Tibial artery (tissue), 4 donors: ENCODE measurements at regions not wholly inside any gene's neighbourhood (a gene's known extent, or its start where the extent isn't known, plus 50 kb on each side); places are given as distances from the start of the nearest gene placed in this dataset.

Experiments used
- DNase-seq, 2 donors: peaks; one replicate each; pipeline ENCODE4 v3.0.0-alpha.2; 2019
- H3K27ac ChIP-seq, 2 donors: fragments of 200-600 bp; sonication (generic) in 1 of 2; 1 replicate in 1 of 2; 2 replicates in 1 of 2; pipeline ENCODE4 v1.5.1; 2018 to 2019; ENCODE audit warnings: mild to moderate bottlenecking in 1 of 2
- H3K27me3 ChIP-seq, 2 donors: fragments of 200-600 bp; sonication (generic) in 1 of 2; one replicate each; pipeline versions ENCODE4 v1.5.1 to v1.6.0; 2016 to 2019
- H3K36me3 ChIP-seq, 3 donors: fragments of 200-600 bp; sonication (generic) in 2 of 3; one replicate each; pipeline ENCODE4 v1.5.1; 2016 to 2019; ENCODE audit warnings: mild to moderate bottlenecking in 2 of 3
- H3K4me1 ChIP-seq, 4 donors: fragments of 200-600 bp; sonication (generic) in 2 of 4; 1 replicate in 3 of 4; 2 replicates in 1 of 4; pipeline ENCODE4 v1.5.1; 2016 to 2019
- H3K4me3 ChIP-seq, 2 donors: fragments of 200-600 bp; sonication (generic) in 1 of 2; 1 replicate in 1 of 2; 2 replicates in 1 of 2; pipeline ENCODE4 v1.5.1; 2018 to 2019; ENCODE audit warnings: mild to moderate bottlenecking in 2 of 2
- H3K9me3 ChIP-seq, 3 donors: fragments of 200-600 bp; sonication (generic) in 1 of 3; one replicate each; pipeline ENCODE4 v1.5.1; 2016 to 2019
- intact Hi-C: fragments of 100-400 bp; cut with DNase I; formaldehyde crosslinking; loops from one replicate; pipeline ENCODE4 v1.15.0; 2023; ENCODE audit warnings: low total_unique reads
- TF ChIP-seq, protein P1 (sequence below), 2 experiments: fragments of 200-600 bp in 1 of 2; fragments of 450-650 bp in 1 of 2; IDR thresholded peaks; one replicate each; pipeline ENCODE4 v1.5.1; 2017 to 2019; ENCODE audit warnings: antibody characterized with exemption in 2 of 2, mild to moderate bottlenecking in 1 of 2, moderate library complexity in 1 of 2

DNA sequence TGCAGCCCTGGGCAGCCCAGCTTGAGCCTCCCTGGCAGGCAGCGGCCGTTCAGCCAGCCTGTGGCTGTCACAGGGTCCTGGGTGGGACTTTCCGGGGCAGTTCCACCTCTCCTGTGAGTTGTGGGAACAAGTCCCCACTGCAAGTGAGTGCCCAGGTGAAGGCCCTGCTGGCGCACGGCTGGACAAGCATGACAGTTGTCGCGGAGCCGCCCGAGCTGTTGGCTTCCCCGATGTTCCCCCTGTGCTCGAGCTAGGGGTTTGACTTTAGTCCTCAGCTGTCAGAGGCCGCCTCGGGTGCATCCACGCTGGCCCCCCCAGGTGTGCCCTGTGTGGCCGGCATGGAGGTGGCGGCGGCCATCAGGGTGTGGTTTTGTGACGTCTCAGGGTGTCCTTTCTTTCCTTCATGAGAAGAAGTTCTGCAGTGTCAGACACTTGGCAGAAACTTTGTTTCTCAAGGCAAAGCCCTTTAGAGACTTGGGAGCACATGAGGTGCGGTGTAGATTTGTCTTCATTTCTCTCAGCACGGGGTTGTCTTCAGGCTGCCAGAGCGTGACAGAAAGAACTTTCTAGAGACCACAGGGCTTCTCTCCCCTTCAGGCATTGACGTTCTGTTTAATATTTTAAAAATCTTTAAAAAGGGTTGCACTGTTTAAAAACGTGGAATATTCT lies 69.4 kb upstream of the HGFAC start:
- H3K4me1 ChIP-seq = peaks cover 4 to 20% (median 15%) of the 10 kb centered on the region in 4 donors
- peaks cover 0 to 14% (median 0%) of the 10 kb centered on the region in 3 donors for H3K36me3 ChIP-seq
- TF ChIP-seq, protein P1, sequence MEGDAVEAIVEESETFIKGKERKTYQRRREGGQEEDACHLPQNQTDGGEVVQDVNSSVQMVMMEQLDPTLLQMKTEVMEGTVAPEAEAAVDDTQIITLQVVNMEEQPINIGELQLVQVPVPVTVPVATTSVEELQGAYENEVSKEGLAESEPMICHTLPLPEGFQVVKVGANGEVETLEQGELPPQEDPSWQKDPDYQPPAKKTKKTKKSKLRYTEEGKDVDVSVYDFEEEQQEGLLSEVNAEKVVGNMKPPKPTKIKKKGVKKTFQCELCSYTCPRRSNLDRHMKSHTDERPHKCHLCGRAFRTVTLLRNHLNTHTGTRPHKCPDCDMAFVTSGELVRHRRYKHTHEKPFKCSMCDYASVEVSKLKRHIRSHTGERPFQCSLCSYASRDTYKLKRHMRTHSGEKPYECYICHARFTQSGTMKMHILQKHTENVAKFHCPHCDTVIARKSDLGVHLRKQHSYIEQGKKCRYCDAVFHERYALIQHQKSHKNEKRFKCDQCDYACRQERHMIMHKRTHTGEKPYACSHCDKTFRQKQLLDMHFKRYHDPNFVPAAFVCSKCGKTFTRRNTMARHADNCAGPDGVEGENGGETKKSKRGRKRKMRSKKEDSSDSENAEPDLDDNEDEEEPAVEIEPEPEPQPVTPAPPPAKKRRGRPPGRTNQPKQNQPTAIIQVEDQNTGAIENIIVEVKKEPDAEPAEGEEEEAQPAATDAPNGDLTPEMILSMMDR (IDR thresholded peaks at IDR 0.05) = no peak
- no peaks in the 10 kb centered on the region for H3K9me3 ChIP-seq
- H3K4me3 ChIP-seq = no peak overlapping the region
- intact Hi-C loops = no loop called here
- DNase-seq = no peak
- H3K27ac ChIP-seq = no peak overlapping the region
- H3K27me3 ChIP-seq = no peaks in the 10 kb centered on the region

DNA sequence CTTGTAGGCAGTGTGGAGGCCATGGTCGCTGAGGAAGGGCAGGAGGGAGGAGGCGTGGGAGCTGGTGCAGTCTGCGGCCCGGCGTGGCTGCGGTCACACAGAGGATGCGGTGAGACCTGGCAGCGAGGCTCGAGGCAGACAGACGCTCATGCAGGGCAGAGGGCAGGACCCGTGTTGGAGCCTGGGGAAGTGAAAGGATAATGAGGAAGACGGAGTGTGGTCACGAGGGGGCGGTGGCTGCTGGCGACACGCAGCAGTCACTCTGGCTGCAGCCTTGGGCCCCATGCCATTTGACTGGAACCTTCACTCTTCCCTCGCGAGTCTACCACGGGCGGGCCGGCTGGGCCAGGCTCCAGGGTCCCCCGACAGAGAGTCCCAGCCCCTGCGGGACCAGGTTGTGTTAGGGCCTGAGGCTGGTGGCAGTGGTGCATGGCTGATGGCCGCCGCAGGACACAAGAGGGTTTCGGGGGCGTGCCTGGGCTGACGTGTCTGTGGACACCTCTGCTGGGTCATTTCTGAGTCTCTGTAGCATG lies 68.8 kb upstream of the HGFAC start:
- Histone ChIP-seq H3K36me3 (peaks cover 0 to 14% (median 0%) of the 10 kb centered on the region in 3 donors), H3K4me3 (no peak overlapping the region), H3K4me1 (peaks cover 4 to 20% (median 15%) of the 10 kb centered on the region in 4 donors), H3K9me3 (no peaks in the 10 kb centered on the region), H3K27ac (no peak overlapping the region), H3K27me3 (no peaks in the 10 kb centered on the region)
- intact Hi-C loops = no loop called here
- TF ChIP-seq, protein P1 (IDR thresholded peaks at IDR 0.05) = no peak
- DNase-seq = peak; percentile 77 to 86

DNA sequence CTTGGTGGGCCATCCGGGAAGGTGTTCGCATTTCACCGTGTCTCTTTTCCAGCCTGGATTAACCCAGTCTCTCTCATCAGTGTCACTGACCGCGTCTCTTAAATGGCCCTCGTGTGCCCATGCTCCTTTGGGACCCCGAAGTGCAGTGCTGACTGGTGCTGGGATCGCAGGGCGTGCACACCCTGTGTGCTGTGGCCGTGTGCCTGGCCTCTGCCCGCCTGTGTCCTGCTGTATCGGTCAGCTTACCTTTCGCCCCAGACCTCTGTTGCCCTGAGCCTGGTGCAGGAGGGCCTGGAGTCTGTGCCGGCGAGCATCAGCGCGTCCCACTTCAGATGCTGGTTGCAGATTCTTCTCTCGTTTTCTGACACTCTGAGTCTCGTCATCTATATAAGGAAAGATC lies 68.3 kb upstream of the HGFAC start:
- no peaks in the 10 kb centered on the region for H3K27me3 ChIP-seq
- H3K4me3 ChIP-seq = no peak overlapping the region
- no peak for DNase-seq
- no peaks in the 10 kb centered on the region for H3K9me3 ChIP-seq
- intact Hi-C loops = no loop called here
- TF ChIP-seq, protein P1 (IDR thresholded peaks at IDR 0.05) = no peak
- peaks cover 0 to 14% (median 0%) of the 10 kb centered on the region in 3 donors for H3K36me3 ChIP-seq
- no peak overlapping the region for H3K27ac ChIP-seq
- peaks cover 4 to 20% (median 15%) of the 10 kb centered on the region in 4 donors for H3K4me1 ChIP-seq

DNA sequence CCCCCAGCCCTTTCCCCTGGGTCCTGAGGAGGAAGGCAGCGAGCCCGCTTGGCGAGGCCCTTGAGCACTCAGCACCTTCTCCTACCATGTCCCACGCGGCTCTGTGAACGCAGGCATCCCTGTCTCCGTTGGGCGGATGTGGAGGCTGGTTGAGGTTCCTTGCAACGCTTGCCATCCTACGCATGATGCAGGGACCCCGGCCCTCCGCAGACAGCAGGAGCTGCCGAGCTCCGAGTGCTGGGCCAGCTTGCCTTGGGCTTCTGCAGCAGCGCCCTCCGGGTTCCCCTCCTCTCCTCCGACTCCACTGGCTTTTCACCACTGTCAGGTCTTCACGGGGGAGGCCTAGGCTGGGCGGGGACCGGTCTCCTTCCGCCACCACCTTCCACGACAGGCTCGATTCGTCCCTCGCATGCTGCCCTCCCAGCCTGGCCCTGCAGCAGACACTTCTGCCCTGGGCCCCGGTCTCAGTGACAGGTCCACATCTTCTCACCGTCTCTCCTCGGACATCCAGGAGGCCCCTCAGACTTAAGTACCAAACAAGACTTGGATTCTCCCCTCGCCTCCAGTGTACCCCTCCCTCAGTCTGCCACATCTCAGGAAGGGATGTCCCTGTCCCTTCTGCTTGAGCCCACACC lies 67.6 kb upstream of the HGFAC start:
- no peak for DNase-seq
- H3K36me3 ChIP-seq = peaks cover 0 to 14% (median 0%) of the 10 kb centered on the region in 3 donors
- H3K27me3 ChIP-seq = no peaks in the 10 kb centered on the region
- H3K4me1 ChIP-seq = peaks cover 3 to 15% (median 9%) of the 10 kb centered on the region in 4 donors
- intact Hi-C loops = no loop called here
- no peaks in the 10 kb centered on the region for H3K9me3 ChIP-seq
- TF ChIP-seq, protein P1 (IDR thresholded peaks at IDR 0.05) = no peak
- H3K27ac ChIP-seq = no peak overlapping the region
- H3K4me3 ChIP-seq = no peak overlapping the region

DNA sequence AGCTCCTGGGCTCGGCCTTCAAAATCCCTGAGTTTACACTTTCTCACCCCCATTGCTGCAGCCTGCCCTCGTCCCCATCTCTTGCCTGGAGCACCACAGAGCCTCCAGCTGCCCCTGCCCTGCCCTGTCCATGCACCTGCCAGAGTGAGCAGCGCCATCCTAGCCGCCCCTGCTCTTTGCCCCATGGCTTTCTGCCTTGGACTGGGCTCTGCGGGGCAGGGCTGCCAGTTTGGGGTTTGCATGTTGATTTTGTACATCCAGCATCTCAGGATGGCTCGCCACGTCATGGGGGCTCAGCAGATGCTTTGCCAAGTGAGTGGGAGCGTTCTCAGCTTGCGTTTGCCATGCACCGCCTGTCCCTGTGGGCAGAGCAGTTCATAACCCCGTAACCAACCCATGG lies 67.1 kb upstream of the HGFAC start:
- no peaks in the 10 kb centered on the region for H3K9me3 ChIP-seq
- H3K4me1 ChIP-seq = peaks cover 0 to 10% (median 4%) of the 10 kb centered on the region in 4 donors

More for the DNA sequence above, 67.1 kb upstream of the HGFAC start:
- TF ChIP-seq, protein P1 (IDR thresholded peaks at IDR 0.05) = no peak
- Histone ChIP-seq H3K27ac (no peak overlapping the region), H3K36me3 (peaks cover 0 to 14% (median 0%) of the 10 kb centered on the region in 3 donors), H3K27me3 (no peaks in the 10 kb centered on the region), H3K4me3 (no peak overlapping the region)
- DNase-seq = no peak
- intact Hi-C loops = no loop called here
